IMR-90 (cell line): ENCODE measurements at regions not wholly inside any gene's neighbourhood (a gene's known extent, or its start where the extent isn't known, plus 50 kb on each side); places are given as distances from the start of the nearest gene placed in this dataset.

Experiments
- BHLHE40 ChIP-seq: fragments of 150-350 bp; IDR thresholded peaks from 2 replicates; pipeline ENCODE4 v1.6.1; 2016; ENCODE audit warnings: mild to moderate bottlenecking, low read depth, low read length
- CEBPB ChIP-seq: IDR thresholded peaks from 2 replicates; pipeline ENCODE4 v1.6.1; 2012; ENCODE audit warnings: low read depth, low read length, improper control_type of control experiment
- POLR2A ChIP-seq: IDR thresholded peaks from 2 replicates; pipeline ENCODE4 v1.6.1; 2012; ENCODE audit warnings: mild to moderate bottlenecking, low read depth, low read length
- RAD21 ChIP-seq: IDR thresholded peaks from 2 replicates; pipeline ENCODE4 v1.6.1; 2012; ENCODE audit warnings: low read length, improper control_type of control experiment
- SMC3 ChIP-seq: fragments of 150-350 bp; IDR thresholded peaks from 2 replicates; pipeline ENCODE4 v1.6.1; 2016; ENCODE audit warnings: low read depth, mild to moderate bottlenecking, antibody characterized with exemption, low read length, moderate library complexity
- TF ChIP-seq, protein P1 (sequence below): conservative IDR thresholded peaks from 2 replicates; pipeline ENCODE4 v1.5.1; 2012; ENCODE audit warnings: mild to moderate bottlenecking, low read depth, low read length, improper control_type of control experiment
- TF ChIP-seq, protein P2 (sequence below): fragments of 150-350 bp; IDR thresholded peaks from 2 replicates; pipeline ENCODE4 v1.6.1; 2016; ENCODE audit warnings: low read depth, mild to moderate bottlenecking, low read length, moderate library complexity, borderline replicate concordance

- no peak for TF ChIP-seq RAD21
- TF ChIP-seq CEBPB: no peak
- TF ChIP-seq, protein P1, sequence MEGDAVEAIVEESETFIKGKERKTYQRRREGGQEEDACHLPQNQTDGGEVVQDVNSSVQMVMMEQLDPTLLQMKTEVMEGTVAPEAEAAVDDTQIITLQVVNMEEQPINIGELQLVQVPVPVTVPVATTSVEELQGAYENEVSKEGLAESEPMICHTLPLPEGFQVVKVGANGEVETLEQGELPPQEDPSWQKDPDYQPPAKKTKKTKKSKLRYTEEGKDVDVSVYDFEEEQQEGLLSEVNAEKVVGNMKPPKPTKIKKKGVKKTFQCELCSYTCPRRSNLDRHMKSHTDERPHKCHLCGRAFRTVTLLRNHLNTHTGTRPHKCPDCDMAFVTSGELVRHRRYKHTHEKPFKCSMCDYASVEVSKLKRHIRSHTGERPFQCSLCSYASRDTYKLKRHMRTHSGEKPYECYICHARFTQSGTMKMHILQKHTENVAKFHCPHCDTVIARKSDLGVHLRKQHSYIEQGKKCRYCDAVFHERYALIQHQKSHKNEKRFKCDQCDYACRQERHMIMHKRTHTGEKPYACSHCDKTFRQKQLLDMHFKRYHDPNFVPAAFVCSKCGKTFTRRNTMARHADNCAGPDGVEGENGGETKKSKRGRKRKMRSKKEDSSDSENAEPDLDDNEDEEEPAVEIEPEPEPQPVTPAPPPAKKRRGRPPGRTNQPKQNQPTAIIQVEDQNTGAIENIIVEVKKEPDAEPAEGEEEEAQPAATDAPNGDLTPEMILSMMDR: 0 out of 2 replicates have a peak, but pooled peaks have one; percentile 21
- TF ChIP-seq, protein P2, sequence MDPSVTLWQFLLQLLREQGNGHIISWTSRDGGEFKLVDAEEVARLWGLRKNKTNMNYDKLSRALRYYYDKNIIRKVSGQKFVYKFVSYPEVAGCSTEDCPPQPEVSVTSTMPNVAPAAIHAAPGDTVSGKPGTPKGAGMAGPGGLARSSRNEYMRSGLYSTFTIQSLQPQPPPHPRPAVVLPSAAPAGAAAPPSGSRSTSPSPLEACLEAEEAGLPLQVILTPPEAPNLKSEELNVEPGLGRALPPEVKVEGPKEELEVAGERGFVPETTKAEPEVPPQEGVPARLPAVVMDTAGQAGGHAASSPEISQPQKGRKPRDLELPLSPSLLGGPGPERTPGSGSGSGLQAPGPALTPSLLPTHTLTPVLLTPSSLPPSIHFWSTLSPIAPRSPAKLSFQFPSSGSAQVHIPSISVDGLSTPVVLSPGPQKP: no peak
- no peak for TF ChIP-seq POLR2A
- TF ChIP-seq BHLHE40: no peak
- TF ChIP-seq SMC3: no peak
These were observed 105.7 kb upstream of the GAREM1 start for GRCh38 chr18:32576296-32576916.
